IPS-18a (cell line): ENCODE measurements at regions not wholly inside any gene's neighbourhood (a gene's known extent, or its start where the extent isn't known, plus 50 kb on each side); places are given as distances from the start of the nearest gene placed in this dataset.

ENCODE experiments used
- H3K27ac ChIP-seq: one replicate; pipeline ENCODE4 v1.5.1; 2013; ENCODE audit warnings: low read length
- H3K27me3 ChIP-seq: one replicate; pipeline ENCODE4 v1.6.1; 2013; ENCODE audit warnings: mild to moderate bottlenecking, low read length; ENCODE audit not compliant: control insufficient read depth, insufficient read depth
- H3K36me3 ChIP-seq: one replicate; pipeline ENCODE4 v1.6.1; 2013; ENCODE audit warnings: low read depth, low read length; ENCODE audit not compliant: control insufficient read depth
- H3K4me1 ChIP-seq: one replicate; pipeline ENCODE4 v1.6.1; 2013; ENCODE audit warnings: low read depth, low read length; ENCODE audit not compliant: control insufficient read depth
- H3K4me3 ChIP-seq: one replicate; pipeline ENCODE4 v1.5.1; 2013; ENCODE audit warnings: low read length
- H3K9ac ChIP-seq: one replicate; pipeline ENCODE4 v1.6.1; 2013; ENCODE audit warnings: mild to moderate bottlenecking, low read length, moderate library complexity
- H3K9me3 ChIP-seq: one replicate; pipeline ENCODE4 v1.6.1; 2013; ENCODE audit warnings: low read depth, low read length; ENCODE audit not compliant: control insufficient read depth

GRCh38 chr6:22019857-22020256 lies 277.0 kb downstream of the PRL start:
- Histone ChIP-seq H3K4me1 (peaks cover 3% of the 10 kb centered on the region), H3K9ac (no peak overlapping the region), H3K9me3 (no peaks in the 10 kb centered on the region), H3K27me3 (no peaks in the 10 kb centered on the region), H3K4me3 (no peak overlapping the region), H3K36me3 (peaks cover 12% of the 10 kb centered on the region), H3K27ac (no peak overlapping the region)

- no peak overlapping the region for H3K9ac ChIP-seq
- peaks cover 8% of the 10 kb centered on the region for H3K4me1 ChIP-seq
- H3K4me3 ChIP-seq: no peak overlapping the region
- no peak overlapping the region for H3K27ac ChIP-seq
- H3K27me3 ChIP-seq: no peaks in the 10 kb centered on the region
- peaks cover 12% of the 10 kb centered on the region for H3K36me3 ChIP-seq
- no peaks in the 10 kb centered on the region for H3K9me3 ChIP-seq
Measured at GRCh38 chr6:22020299-22021003, 276.4 kb downstream of the PRL start.

GRCh38 chr6:22021966-22022365 lies 274.9 kb downstream of the PRL start:
- Histone ChIP-seq H3K27me3 (no peaks in the 10 kb centered on the region), H3K27ac (no peak overlapping the region), H3K4me1 (peaks cover 22% of the 10 kb centered on the region), H3K36me3 (peaks cover 12% of the 10 kb centered on the region), H3K9ac (no peak overlapping the region), H3K9me3 (no peaks in the 10 kb centered on the region), H3K4me3 (no peak overlapping the region)

GRCh38 chr6:22023937-22024336 lies 272.9 kb downstream of the PRL start:
- Histone ChIP-seq H3K9me3 (no peaks in the 10 kb centered on the region), H3K4me3 (no peak overlapping the region), H3K4me1 (peaks cover 22% of the 10 kb centered on the region), H3K27ac (no peak overlapping the region), H3K27me3 (no peaks in the 10 kb centered on the region), H3K36me3 (peaks cover 12% of the 10 kb centered on the region), H3K9ac (no peak overlapping the region)

GRCh38 chr6:22024973-22025467 lies 271.8 kb downstream of the PRL start:
- peak overlapping the region; percentile 39 for H3K9ac ChIP-seq
- peak overlapping the region; percentile 16 for H3K4me3 ChIP-seq
- no peaks in the 10 kb centered on the region for H3K27me3 ChIP-seq
- peaks cover 12% of the 10 kb centered on the region for H3K36me3 ChIP-seq
- no peaks in the 10 kb centered on the region for H3K9me3 ChIP-seq
- peak overlapping the region; percentile 12 for H3K27ac ChIP-seq
- peaks cover 18% of the 10 kb centered on the region for H3K4me1 ChIP-seq

GRCh38 chr6:22025468-22026163 lies 271.2 kb downstream of the PRL start:
- H3K27ac ChIP-seq: peak overlapping the region; percentile 12
- H3K4me3 ChIP-seq: peak overlapping the region; percentile 16
- H3K36me3 ChIP-seq: peaks cover 10% of the 10 kb centered on the region
- no peaks in the 10 kb centered on the region for H3K27me3 ChIP-seq
- H3K9ac ChIP-seq: peak overlapping the region; percentile 39
- no peaks in the 10 kb centered on the region for H3K9me3 ChIP-seq
- peaks cover 18% of the 10 kb centered on the region for H3K4me1 ChIP-seq

- peak overlapping the region; percentile 39 for H3K9ac ChIP-seq
- H3K4me1 ChIP-seq: peaks cover 18% of the 10 kb centered on the region
- H3K27me3 ChIP-seq: no peaks in the 10 kb centered on the region
- H3K36me3 ChIP-seq: peaks cover 6% of the 10 kb centered on the region
- H3K27ac ChIP-seq: peak overlapping the region; percentile 12
- no peaks in the 10 kb centered on the region for H3K9me3 ChIP-seq
- peak overlapping the region; percentile 6 for H3K4me3 ChIP-seq
Measured at GRCh38 chr6:22026164-22026678, 270.6 kb downstream of the PRL start.

- H3K4me1 ChIP-seq: peaks cover 18% of the 10 kb centered on the region
- no peak overlapping the region for H3K4me3 ChIP-seq
- no peaks in the 10 kb centered on the region for H3K27me3 ChIP-seq
- H3K27ac ChIP-seq: no peak overlapping the region
- no peak overlapping the region for H3K9ac ChIP-seq
- H3K36me3 ChIP-seq: peaks cover 2% of the 10 kb centered on the region
- no peaks in the 10 kb centered on the region for H3K9me3 ChIP-seq
Measured at GRCh38 chr6:22027040-22027725, 269.7 kb downstream of the PRL start.

GRCh38 chr6:22028403-22029090 lies 268.3 kb downstream of the PRL start:
- no peaks in the 10 kb centered on the region for H3K27me3 ChIP-seq
- no peak overlapping the region for H3K27ac ChIP-seq
- no peaks in the 10 kb centered on the region for H3K36me3 ChIP-seq
- H3K4me3 ChIP-seq: no peak overlapping the region
- H3K9ac ChIP-seq: no peak overlapping the region
- H3K9me3 ChIP-seq: no peaks in the 10 kb centered on the region
- peaks cover 18% of the 10 kb centered on the region for H3K4me1 ChIP-seq

GRCh38 chr6:22029171-22029570 lies 267.7 kb downstream of the PRL start:
- Histone ChIP-seq H3K4me3 (no peak overlapping the region), H3K4me1 (peaks cover 18% of the 10 kb centered on the region), H3K27me3 (no peaks in the 10 kb centered on the region), H3K36me3 (no peaks in the 10 kb centered on the region), H3K27ac (no peak overlapping the region), H3K9me3 (no peaks in the 10 kb centered on the region), H3K9ac (no peak overlapping the region)
